ENCODE measurements at regions not wholly inside any gene's neighbourhood (a gene's known extent, or its start where the extent isn't known, plus 50 kb on each side); places are given as distances from the start of the nearest gene placed in this dataset.

DNA sequence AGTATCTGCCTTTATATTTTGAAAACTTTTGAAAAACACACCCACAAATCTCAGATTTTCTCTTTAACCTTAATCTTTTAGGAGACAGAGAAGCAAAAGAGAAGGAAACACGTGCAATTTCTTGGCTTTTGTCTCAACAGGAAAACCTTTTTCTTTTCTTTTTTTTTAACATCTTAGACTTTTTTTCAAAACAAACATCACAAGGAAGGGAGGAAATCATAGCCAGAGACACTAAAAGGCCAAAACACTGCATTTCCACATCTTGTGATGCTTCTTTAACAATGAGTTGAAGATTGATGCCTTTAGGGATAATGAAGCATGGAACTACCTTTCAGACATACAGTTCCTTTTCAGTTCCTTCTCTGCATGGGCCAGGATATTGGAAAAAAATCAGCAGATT, 136.6 kb upstream of the NRBF2 start:
- TF ChIP-seq EZH2 (IDR thresholded peaks at IDR 0.05) = no peak
- TF ChIP-seq POLR2AphosphoS5 (IDR thresholded peaks at IDR 0.05; ENCODE audit: borderline replicate concordance, low read depth, low read length) = no peak

All from SK-N-MC (cell line).